ENCODE measurements at regions not wholly inside any gene's neighbourhood (a gene's known extent, or its start where the extent isn't known, plus 50 kb on each side); places are given as distances from the start of the nearest gene placed in this dataset.

- CTCF ChIA-PET, result no interaction called here
- Mint-ChIP-seq H3K36me3 (ENCODE audit: insufficient read depth, unreplicated experiment) (no peaks in the 10 kb centered on the region), H3K4me3 (ENCODE audit: low read depth, unreplicated experiment) (no peak overlapping the region), H3K4me1 (ENCODE audit: low read depth, unreplicated experiment) (peaks cover 66% of the 10 kb centered on the region), H3K27me3 (ENCODE audit: unreplicated experiment) (no peaks in the 10 kb centered on the region), H3K9me3 (ENCODE audit: low read depth, unreplicated experiment) (no peaks in the 10 kb centered on the region), H3K27ac (ENCODE audit: unreplicated experiment) (no peak overlapping the region)
- no peak for DNase-seq
- TF ChIP-seq, protein P1, sequence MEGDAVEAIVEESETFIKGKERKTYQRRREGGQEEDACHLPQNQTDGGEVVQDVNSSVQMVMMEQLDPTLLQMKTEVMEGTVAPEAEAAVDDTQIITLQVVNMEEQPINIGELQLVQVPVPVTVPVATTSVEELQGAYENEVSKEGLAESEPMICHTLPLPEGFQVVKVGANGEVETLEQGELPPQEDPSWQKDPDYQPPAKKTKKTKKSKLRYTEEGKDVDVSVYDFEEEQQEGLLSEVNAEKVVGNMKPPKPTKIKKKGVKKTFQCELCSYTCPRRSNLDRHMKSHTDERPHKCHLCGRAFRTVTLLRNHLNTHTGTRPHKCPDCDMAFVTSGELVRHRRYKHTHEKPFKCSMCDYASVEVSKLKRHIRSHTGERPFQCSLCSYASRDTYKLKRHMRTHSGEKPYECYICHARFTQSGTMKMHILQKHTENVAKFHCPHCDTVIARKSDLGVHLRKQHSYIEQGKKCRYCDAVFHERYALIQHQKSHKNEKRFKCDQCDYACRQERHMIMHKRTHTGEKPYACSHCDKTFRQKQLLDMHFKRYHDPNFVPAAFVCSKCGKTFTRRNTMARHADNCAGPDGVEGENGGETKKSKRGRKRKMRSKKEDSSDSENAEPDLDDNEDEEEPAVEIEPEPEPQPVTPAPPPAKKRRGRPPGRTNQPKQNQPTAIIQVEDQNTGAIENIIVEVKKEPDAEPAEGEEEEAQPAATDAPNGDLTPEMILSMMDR (IDR thresholded peaks at IDR 0.05; ENCODE audit: unreplicated experiment), result no peak
- intact Hi-C loops (cut with micrococcal nuclease; ENCODE audit: unreplicated experiment), result no loop called here
- no TSS peak for BruUV-seq (replicated peaks)
Observed at GRCh38 chr1:58891347-58891746, 107.5 kb upstream of the JUN start.

DNA sequence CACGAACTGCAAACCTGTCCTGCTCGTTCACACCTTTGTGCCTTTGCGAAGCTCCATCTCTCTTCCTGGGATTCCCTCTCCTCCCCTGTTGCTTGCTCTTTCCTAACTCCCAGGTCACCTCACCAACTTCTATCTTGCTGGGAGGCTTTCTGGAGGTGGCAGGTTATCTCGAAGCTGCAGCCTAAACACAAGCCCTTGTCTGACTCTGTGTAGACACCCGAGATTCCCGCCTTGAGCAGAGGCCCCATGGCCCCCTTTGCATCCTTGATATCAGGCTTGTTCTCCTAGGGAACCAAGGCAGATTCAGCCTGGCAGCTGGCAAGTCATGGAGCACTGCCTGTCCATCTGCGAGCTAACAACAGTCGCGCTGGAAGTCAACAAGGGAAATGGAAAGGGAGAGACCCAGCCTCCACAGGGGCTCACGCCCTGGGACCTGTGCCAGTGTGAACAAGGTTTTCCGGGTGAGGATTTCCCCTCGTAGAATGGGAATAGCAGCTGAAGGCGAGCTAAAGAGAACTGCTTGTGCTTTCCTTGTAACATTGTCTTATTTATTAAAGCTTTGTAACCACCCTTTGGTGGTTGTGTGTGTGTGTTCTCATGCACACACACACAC is 109.5 kb upstream of the JUN start:
- no peak overlapping the region for H3K4me3 Mint-ChIP-seq (ENCODE audit: low read depth, unreplicated experiment)
- no TSS peak for BruUV-seq (replicated peaks)
- TF ChIP-seq, protein P1 (IDR thresholded peaks at IDR 0.05; ENCODE audit: unreplicated experiment), result no peak
- peak; percentile 53 for DNase-seq
- peaks cover 62% of the 10 kb centered on the region for H3K4me1 Mint-ChIP-seq (ENCODE audit: low read depth, unreplicated experiment)
- peak overlapping the region; percentile 32 for H3K27ac Mint-ChIP-seq (ENCODE audit: unreplicated experiment)
- H3K9me3 Mint-ChIP-seq (ENCODE audit: low read depth, unreplicated experiment), result no peaks in the 10 kb centered on the region
- CTCF ChIA-PET, result interaction anchor here (1.3 kb wide), 1 partner anchor 35 kb away, joined by 3 read pairs; no protein-coding TSS in a partner anchor
- H3K36me3 Mint-ChIP-seq (ENCODE audit: insufficient read depth, unreplicated experiment), result no peaks in the 10 kb centered on the region
- intact Hi-C loops (cut with micrococcal nuclease; ENCODE audit: unreplicated experiment), result no loop called here
- no peaks in the 10 kb centered on the region for H3K27me3 Mint-ChIP-seq (ENCODE audit: unreplicated experiment)

GRCh38 chr1:58895082-58895481 is 111.2 kb upstream of the JUN start:
- Mint-ChIP-seq H3K36me3 (ENCODE audit: insufficient read depth, unreplicated experiment) (no peaks in the 10 kb centered on the region), H3K4me3 (ENCODE audit: low read depth, unreplicated experiment) (no peak overlapping the region), H3K27ac (ENCODE audit: unreplicated experiment) (peak overlapping the region; percentile 22), H3K4me1 (ENCODE audit: low read depth, unreplicated experiment) (peaks cover 62% of the 10 kb centered on the region), H3K9me3 (ENCODE audit: low read depth, unreplicated experiment) (no peaks in the 10 kb centered on the region), H3K27me3 (ENCODE audit: unreplicated experiment) (no peaks in the 10 kb centered on the region)
- TF ChIP-seq, protein P1 (IDR thresholded peaks at IDR 0.05; ENCODE audit: unreplicated experiment), result no peak
- CTCF ChIA-PET, result interaction anchor here (0.7 to 2.5 kb wide), 2 partner anchors 16 to 40 kb away, joined by 4 to 5 read pairs; no protein-coding TSS in a partner anchor
- BruUV-seq (replicated peaks), result no TSS peak
- no peak for DNase-seq
- intact Hi-C loops (cut with micrococcal nuclease; ENCODE audit: unreplicated experiment), result no loop called here

GRCh38 chr1:58895559-58896145 is 111.8 kb upstream of the JUN start:
- no peak overlapping the region for H3K4me3 Mint-ChIP-seq (ENCODE audit: low read depth, unreplicated experiment)
- BruUV-seq (replicated peaks), result no TSS peak
- H3K27ac Mint-ChIP-seq (ENCODE audit: unreplicated experiment), result peak overlapping the region; percentile 22
- no peaks in the 10 kb centered on the region for H3K9me3 Mint-ChIP-seq (ENCODE audit: low read depth, unreplicated experiment)
- intact Hi-C loops (cut with micrococcal nuclease; ENCODE audit: unreplicated experiment), result no loop called here
- peaks cover 64% of the 10 kb centered on the region for H3K4me1 Mint-ChIP-seq (ENCODE audit: low read depth, unreplicated experiment)
- CTCF ChIA-PET, result interaction anchor here (0.7 to 2.5 kb wide), 6 partner anchors 14 to 40 kb away, joined by 3 to 5 read pairs (median 4); no protein-coding TSS in a partner anchor
- no peaks in the 10 kb centered on the region for H3K27me3 Mint-ChIP-seq (ENCODE audit: unreplicated experiment)
- H3K36me3 Mint-ChIP-seq (ENCODE audit: insufficient read depth, unreplicated experiment), result no peaks in the 10 kb centered on the region
- DNase-seq, result no peak
- TF ChIP-seq, protein P1 (IDR thresholded peaks at IDR 0.05; ENCODE audit: unreplicated experiment), result no peak

Data from Calu3 (cell line).